Fibroblast of skin of right quadriceps (primary cell): ENCODE measurements at regions not wholly inside any gene's neighbourhood (a gene's known extent, or its start where the extent isn't known, plus 50 kb on each side); places are given as distances from the start of the nearest gene placed in this dataset.
"Not testable (repeated sequence)": the region's sequence is repeated elsewhere in the genome, so short reads cannot be mapped to it uniquely, and the experiment has no call there.

Experiments
- DNase-seq: peaks from one replicate; pipeline ENCODE4 v3.0.0-alpha.2; 2013

GRCh38 chr1:55894521-55894920, 679.4 kb upstream of the USP24 start:
- DNase-seq, result peak; percentile 62

DNA sequence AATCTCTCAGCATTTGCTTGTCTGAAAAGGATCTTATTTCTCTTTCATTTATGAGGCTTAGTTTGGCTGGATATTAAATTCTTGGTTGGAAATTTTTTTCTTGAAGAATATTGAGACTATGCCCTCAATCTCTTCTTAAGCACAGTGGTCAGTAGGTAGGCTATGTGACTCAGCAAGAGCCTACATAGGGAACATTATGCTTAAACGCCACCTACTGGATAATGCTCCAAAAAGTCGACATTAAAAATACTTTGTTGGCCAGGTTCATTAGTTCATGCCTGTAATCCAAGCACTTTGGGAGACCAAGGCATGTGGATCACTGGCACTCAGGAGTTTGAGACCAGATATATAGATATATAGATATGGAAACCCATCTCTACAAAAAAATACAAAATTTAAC, 678.0 kb upstream of the USP24 start:
- DNase-seq, result peak; percentile 44

DNA sequence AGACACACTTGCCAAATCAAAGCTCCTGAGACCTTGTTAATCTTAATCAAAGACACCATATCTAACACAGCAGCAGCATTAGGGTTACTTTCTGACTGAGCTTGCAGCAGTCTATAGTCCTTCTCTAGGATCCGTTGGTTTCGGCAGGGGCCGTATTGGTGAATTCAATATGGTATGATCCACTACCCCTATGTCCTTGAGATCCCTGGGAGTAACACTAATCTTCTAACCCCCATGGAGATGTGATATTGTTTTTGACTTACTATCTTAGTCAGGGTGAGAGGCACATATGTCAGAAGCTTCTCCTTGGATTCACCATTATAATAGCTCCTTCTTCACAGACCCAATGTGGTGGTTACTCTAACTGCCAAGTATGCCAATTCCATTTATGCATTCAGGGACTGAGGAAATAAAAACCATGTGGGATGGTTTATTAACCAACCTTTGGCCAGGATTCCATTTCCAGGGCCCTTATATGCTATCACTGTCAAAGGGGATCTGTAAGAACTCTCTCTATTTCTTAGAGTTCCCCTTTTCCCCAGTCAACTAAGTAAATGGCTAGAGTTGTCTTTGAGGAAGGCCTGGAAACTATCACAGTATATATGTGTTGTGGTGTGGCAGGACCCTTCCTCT, 673.6 kb upstream of the USP24 start:
- DNase-seq, result no peak

DNA sequence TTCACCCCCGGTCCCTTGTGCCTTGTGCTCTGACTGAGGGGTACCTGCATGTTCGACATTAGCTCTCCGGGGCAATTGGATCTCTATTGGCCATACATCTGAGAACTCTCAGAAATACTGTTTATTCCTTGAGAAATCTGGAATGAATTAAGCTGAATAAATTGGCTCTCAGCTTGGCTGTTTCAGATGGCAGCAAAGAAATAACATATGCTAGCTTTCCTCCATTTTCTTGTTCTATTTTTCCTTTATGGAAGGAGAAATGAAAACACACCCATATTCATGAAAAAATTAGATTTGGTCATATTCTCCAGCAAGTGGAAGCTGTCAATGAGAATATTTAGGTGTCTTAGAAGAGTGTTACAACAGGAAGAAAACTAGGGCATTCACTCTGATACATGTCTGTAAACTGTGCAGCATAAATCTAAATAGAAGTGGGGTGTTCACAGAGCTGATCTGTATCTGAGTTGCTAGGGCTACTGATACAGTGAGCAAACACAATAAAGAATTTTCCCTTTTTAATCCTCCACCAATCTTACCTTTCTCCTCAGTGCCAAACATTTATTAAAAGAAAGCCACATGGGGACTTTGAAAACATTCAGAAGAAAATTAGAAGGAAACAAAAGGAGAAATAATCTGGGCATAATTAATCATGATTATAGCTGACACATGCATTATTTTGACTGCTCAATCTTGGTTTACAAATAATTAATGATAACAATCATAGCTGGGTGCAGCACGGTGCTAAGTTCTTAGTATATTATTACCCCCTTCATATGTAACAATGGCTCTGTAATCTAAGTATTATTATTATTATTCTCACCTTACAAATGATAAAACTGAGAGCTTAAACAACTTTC, 671.9 kb upstream of the USP24 start:
- no peak for DNase-seq

DNA sequence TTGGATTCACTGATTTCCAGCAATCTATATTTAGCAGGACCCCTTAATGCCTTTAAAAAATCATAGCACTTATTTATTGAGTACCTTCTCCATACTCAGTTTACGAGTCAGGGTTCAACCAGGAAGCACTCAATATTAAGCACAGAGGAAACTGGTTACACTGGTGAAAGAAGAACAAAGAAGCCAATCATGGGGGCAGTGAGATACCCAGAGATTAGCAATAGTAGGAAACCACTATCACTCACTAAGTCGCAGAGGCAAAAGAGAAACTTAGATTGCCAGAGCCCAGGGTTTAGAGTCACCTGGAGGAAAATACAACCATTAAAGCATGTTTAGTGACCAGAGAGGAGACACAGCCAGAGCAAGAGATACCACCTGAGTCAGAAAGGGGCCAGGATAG, 670.5 kb upstream of the USP24 start:
- DNase-seq, result no peak

- no peak for DNase-seq
Measured at GRCh38 chr1:55882931-55883330, 667.8 kb upstream of the USP24 start.

DNA sequence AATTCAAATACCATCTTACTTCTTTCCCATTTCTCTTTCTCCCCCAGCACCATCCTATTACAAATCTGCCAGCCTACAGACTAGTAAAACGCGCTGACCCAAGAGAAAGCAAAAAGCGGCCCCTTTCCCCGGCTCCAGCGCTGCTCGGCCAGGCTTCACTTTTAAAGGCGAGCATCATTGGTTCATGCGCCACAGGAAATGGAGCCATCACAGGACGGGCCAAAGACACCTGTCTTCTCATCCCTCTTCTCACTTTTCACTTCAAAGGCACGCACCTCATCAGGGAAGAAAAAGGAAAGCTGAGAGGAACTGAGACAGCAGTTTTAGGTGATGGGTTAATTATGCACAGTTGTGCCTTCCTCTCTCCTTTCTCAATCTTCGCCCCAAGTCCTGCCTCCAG, 664.2 kb upstream of the USP24 start:
- DNase-seq, result no peak

DNA sequence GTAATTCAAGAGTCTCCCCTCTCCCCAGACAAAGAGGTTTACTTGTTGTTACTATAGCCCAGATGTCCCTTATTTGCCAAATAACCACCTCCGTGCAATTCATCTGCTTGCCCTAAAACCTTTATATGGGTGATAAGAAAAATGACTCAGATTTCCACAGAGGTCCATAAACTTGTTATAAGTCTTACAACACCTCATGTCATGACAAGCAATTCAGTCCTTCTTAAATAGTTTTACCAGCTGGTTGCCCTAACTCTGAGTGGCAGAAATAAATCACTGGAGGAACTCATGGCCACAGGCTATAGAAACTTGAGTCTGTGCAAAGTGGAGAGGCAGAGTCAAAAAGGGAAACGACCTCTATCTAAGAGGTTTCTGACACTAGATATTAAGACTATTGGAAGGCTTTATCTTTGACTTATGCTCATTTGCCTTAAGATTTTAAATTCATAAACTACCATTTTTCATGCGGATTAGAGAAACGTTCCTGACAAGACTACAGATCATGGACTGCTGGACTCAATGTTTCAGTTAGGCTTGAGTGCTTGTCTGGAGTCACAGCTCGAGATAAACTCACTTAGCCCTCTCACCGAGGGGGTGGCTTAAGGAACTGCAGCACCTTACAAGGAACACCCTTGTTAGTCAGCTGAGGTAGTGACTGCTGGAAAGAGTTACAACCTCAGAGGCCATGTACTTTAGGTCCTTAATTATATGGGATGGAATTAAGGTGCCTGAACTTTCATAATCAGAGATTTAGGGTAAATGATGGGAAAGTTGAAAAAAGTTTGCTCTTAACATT, 662.5 kb upstream of the USP24 start:
- DNase-seq, result peak; percentile 32

DNA sequence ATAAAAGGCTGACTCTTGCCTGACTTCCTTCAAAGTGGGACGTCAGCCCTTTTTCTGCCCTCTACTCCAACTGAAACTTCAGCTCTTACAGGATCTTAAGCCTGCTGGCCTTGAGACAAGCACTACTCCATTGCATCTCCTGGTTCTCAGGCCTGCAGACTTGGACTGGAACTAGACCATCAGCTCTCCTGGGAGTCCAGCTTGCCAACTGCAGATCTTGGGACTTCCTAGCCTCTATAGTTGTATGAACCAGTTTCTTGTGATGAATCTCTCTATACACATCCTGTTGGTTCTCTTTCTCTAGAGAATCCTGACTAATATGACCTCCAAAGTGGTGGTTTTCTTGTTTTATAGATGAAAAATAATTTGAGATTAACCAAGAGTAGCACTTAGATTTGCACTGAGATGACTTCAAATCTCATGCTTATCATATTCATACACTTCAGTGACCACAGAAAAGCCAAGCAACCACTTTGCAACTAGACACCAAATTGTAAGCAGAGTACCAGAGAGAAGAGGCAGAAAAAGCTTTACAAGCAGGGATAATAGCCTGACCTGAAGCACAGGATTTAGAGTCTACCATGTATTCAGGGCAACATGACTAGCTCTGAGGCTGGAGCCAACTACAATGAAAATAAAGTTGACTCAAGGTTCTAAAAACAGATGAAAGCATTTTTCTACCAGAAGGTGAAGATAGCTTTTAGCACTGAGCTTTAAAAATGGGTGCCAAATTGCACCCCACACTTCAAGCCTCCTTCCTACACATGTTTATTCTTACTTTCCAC, 661.3 kb upstream of the USP24 start:
- no peak for DNase-seq

GRCh38 chr1:55870106-55870505, 654.9 kb upstream of the USP24 start:
- peak; percentile 92 for DNase-seq

DNA sequence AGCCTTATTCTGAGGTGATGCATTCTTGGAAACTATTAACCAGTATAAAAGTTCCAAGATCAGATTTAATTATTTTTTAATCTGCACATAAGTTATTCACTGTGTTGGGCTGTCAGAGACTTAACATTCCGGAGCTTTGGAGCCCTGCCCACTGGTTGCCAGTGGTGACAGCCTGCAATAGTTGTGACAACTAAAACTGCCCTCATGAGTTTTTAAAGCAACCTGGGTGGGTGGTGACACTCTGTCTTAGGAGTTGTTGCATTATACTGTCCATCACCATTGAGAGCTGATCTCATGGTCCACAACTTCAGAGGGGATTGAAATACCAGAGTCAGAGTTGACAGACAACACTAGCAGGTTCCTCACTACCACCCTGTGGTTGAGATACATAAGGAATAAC, 653.9 kb upstream of the USP24 start:
- peak; percentile 72 for DNase-seq

DNA sequence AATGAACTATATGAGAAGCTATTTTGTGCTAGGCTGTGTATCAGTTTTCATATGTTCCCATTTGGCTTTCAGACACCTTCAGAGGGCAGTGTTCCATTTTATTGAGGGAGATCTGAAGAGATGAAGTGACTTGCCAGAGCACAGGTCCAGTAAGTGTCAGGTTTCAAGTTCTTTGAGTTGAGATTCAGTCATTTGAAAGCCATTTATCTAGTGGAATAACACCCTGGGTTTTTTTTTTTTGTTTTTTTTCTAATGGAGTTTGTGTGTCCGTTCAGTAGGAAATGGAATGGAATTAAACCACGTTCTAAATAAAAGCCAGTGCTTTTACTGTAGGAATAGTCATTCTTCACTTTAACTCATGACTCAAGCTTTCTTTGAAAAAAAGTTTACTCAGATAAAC, 652.9 kb upstream of the USP24 start:
- peak; percentile 63 for DNase-seq

DNA sequence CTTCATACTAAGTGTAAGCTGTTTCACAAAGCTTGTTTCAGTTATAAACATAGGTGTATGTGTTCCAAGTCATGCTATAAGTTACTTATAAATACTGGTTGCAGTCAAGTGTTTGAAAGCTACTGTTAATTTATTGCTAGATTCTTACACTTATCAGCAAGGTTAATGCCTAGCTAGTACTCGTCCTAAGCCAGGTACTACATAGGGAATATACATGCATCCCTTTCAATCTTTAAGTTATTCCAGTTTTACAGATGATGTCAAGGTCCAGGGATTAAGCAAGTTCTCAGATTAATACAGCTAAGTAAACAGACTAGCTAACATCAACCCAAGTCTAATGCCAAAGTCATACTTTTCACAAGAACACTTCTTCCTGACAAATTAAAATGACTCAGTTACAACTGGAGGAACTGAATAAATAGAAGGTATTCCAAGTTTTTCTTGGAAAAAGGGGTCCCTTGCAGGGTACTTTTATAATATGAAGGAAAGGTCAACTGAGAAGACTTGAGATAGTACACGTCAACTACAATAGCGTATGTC, 652.2 kb upstream of the USP24 start:
- no peak for DNase-seq

GRCh38 chr1:55865778-55866177, 650.6 kb upstream of the USP24 start:
- DNase-seq, result not testable (repeated sequence)

- no peak for DNase-seq
Measured at GRCh38 chr1:55864251-55864650, 649.1 kb upstream of the USP24 start.

- DNase-seq, result no peak
Measured at GRCh38 chr1:55861676-55862340, 646.6 kb upstream of the USP24 start.

DNA sequence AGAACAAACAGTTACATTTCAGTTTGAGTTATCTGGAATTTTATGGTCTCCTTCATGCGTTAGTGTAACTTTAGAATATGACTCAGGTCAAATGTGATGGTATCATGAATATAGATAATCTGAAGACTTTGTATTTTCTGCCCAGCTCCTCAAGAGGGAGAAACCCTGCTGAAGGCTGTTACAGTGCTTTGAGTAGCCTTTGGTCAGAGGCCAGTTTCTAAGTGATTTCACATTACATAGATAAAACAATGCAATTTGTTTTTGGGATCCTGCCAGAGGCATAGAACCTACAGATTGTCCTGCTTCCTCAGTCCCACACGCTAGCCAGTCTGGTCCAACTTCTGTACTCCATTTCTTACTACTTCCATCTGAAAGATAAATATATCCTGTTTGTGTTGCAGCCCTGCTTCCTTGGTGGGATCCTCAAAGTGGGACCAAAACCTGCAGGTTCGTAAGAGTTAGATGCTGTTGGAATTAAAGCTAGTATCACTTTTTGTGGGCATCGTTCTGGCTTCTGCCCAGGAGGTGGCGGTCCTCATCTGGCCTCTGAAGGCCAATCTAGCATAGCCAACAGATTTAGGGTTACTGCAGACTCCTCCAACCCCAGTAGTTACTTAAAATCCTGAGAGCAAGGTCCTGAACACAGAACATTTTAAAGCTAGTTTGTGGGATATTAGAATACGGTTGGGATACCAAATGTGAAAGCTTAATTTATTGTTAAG, 645.8 kb upstream of the USP24 start:
- DNase-seq, result peak; percentile 25

GRCh38 chr1:55860326-55860725, 645.2 kb upstream of the USP24 start:
- no peak for DNase-seq

DNA sequence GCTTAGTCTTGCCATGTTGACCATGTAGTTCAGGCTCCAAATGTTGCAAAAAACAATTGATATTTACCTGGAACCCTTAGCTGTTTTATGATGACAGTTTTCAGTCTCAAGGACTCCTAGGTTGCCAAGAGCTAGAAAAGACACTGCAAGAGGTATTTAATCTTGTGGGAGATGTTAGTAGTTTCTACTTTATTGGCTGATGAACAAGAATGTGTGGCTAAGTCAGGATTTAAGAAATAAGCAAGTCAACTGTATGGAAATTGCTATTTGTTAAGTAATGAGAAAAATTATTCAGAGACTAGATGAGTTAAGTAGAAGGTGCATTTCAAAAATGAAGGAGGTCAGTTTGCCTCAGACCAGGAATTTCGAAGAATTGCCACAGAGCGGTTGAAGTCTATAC, 639.7 kb upstream of the USP24 start:
- DNase-seq, result peak; percentile 73

GRCh38 chr1:55848906-55849305, 633.7 kb upstream of the USP24 start:
- DNase-seq, result peak; percentile 40

DNA sequence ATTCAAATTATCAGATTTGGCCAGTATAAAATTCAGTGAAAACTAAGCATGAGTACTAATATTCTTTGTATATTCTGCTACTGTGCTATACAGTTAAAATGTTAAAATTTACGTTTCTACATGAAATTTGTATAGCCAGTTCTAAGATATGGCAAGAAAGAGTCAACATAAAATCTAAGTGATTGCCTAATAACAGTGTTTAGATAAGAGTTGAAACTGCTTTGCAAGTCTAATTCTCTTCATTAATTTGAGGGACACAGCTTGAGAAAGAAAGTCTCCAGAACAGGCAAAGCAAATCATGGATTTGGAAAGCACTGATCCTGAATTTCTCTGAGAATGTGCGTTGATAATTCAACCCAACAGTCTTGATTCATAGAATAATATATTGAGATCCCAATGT, 630.9 kb upstream of the USP24 start:
- no peak for DNase-seq
